Neutrophil (primary cell): ENCODE measurements at regions not wholly inside any gene's neighbourhood (a gene's known extent, or its start where the extent isn't known, plus 50 kb on each side); places are given as distances from the start of the nearest gene placed in this dataset.

Source experiments
- H3K27ac ChIP-seq: fragments of 200-600 bp; sonication (generic); 2 replicates; pipeline ENCODE4 v1.5.1; 2016; ENCODE audit warnings: mild to moderate bottlenecking, moderate library complexity
- H3K27me3 ChIP-seq: fragments of 200-600 bp; sonication (generic); 2 replicates; pipeline ENCODE4 v1.6.0; 2016; ENCODE audit warnings: mild to moderate bottlenecking
- H3K36me3 ChIP-seq: fragments of 200-600 bp; sonication (generic); 2 replicates; pipeline ENCODE4 v1.5.1; 2017
- H3K4me1 ChIP-seq, 2 experiments: fragments of 200-600 bp in 1 of 2; sonication (generic) in 1 of 2; 1 replicate in 1 of 2; 2 replicates in 1 of 2; pipeline versions ENCODE4 v1.5.1 to v1.6.1; 2013 to 2016; ENCODE audit warnings: low read depth in 1 of 2, low read length in 1 of 2, mild to moderate bottlenecking in 1 of 2, moderate library complexity in 1 of 2; ENCODE audit not compliant: control insufficient read depth in 1 of 2, insufficient read depth in 1 of 2
- H3K4me3 ChIP-seq, 2 experiments: fragments of 200-600 bp in 1 of 2; sonication (generic) in 1 of 2; 1 replicate in 1 of 2; 2 replicates in 1 of 2; pipeline ENCODE4 v1.5.1; 2013 to 2016; ENCODE audit warnings: low read depth in 1 of 2, low read length in 1 of 2, mild to moderate bottlenecking in 1 of 2, moderate library complexity in 1 of 2
- H3K9me3 ChIP-seq: fragments of 200-600 bp; sonication (generic); 2 replicates; pipeline ENCODE4 v1.5.1; 2016
- TF ChIP-seq, protein P1 (sequence below): fragments of 200-600 bp; sonication (generic); IDR thresholded peaks from 2 replicates; pipeline ENCODE4 v1.5.1; 2016; ENCODE audit warnings: antibody characterized with exemption

DNA sequence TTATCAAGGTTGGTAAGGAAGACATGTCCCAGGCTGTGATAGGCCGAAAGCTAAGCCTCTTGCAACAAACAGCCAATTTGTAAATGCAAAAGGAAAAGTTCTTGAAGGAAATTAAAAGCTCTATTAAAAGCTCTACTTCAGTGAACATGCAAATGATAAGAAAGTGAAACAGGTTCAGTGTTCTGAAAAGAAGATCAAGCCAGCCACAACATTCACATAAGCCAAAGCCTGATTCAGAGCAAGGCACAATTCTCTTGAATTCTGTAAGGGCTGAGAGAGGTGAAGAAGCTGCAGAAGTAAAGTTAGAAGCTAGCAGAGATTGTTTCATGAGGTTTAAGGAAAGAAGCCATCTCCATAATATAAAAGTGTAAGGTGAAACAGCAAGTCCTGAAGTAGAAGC lies 1259.5 kb upstream of the PIK3C3 start:
- Histone ChIP-seq H3K4me3 (no peak overlapping the region), H3K36me3 (no peaks in the 10 kb centered on the region), H3K27ac (no peak overlapping the region), H3K9me3 (no peaks in the 10 kb centered on the region), H3K27me3 (no peaks in the 10 kb centered on the region), H3K4me1 (no peaks in the 10 kb centered on the region)
- TF ChIP-seq, protein P1, sequence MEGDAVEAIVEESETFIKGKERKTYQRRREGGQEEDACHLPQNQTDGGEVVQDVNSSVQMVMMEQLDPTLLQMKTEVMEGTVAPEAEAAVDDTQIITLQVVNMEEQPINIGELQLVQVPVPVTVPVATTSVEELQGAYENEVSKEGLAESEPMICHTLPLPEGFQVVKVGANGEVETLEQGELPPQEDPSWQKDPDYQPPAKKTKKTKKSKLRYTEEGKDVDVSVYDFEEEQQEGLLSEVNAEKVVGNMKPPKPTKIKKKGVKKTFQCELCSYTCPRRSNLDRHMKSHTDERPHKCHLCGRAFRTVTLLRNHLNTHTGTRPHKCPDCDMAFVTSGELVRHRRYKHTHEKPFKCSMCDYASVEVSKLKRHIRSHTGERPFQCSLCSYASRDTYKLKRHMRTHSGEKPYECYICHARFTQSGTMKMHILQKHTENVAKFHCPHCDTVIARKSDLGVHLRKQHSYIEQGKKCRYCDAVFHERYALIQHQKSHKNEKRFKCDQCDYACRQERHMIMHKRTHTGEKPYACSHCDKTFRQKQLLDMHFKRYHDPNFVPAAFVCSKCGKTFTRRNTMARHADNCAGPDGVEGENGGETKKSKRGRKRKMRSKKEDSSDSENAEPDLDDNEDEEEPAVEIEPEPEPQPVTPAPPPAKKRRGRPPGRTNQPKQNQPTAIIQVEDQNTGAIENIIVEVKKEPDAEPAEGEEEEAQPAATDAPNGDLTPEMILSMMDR: no peak

DNA sequence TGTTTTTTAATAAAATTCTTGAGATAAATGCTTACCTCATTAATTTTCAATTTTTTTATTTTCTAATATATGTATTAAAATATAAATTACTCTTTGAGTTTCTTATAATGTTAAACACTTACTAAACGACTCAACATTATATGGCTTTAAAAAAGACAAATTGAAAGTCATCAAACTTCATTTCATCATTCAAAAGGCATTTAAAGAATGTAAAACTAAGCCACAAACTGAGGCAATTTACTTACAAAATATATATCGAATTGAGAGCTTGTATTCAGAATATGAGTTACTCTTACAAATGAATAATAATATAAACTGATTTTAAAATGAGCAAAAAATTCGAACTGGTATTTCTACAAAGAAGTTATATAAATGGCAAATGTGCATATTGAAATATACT lies 1262.2 kb upstream of the PIK3C3 start:
- Histone ChIP-seq H3K27ac (no peak overlapping the region), H3K27me3 (no peaks in the 10 kb centered on the region), H3K36me3 (no peaks in the 10 kb centered on the region), H3K4me1 (no peaks in the 10 kb centered on the region), H3K9me3 (no peaks in the 10 kb centered on the region), H3K4me3 (no peak overlapping the region)
- TF ChIP-seq, protein P1: no peak

GRCh38 chr18:40690062-40690461 lies 1265.0 kb upstream of the PIK3C3 start:
- Histone ChIP-seq H3K27ac (no peak overlapping the region), H3K9me3 (no peaks in the 10 kb centered on the region), H3K4me1 (no peaks in the 10 kb centered on the region), H3K4me3 (no peak overlapping the region), H3K27me3 (no peaks in the 10 kb centered on the region), H3K36me3 (no peaks in the 10 kb centered on the region)
- TF ChIP-seq, protein P1: no peak

- H3K9me3 ChIP-seq: no peaks in the 10 kb centered on the region
- H3K27ac ChIP-seq: no peak overlapping the region
- H3K36me3 ChIP-seq: no peaks in the 10 kb centered on the region
- H3K4me1 ChIP-seq: no peaks in the 10 kb centered on the region
- no peak overlapping the region for H3K4me3 ChIP-seq
- H3K27me3 ChIP-seq: no peaks in the 10 kb centered on the region
- TF ChIP-seq, protein P1: no peak
Measured at GRCh38 chr18:40687399-40687798, 1267.6 kb upstream of the PIK3C3 start.

DNA sequence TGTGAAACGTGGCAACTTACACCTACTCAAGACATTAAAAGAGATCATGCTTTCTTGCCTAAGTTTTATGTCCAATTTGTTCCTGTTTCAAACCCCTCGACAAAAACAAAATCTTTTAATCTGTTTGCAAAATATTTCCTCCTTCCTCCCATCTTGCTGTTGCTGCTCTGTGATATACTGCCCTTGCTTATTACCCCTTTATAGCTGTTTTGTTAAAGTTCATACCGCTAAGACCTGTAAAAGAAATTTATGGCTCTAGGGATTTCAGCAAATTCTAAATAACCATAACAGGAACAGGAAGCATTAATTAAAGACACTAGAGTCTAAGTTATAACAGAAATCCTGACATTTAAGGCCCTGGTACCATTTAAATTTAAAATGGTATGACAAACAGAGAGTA lies 1268.2 kb upstream of the PIK3C3 start:
- Histone ChIP-seq H3K9me3 (no peaks in the 10 kb centered on the region), H3K27ac (no peak overlapping the region), H3K4me1 (no peaks in the 10 kb centered on the region), H3K4me3 (no peak overlapping the region), H3K36me3 (no peaks in the 10 kb centered on the region), H3K27me3 (no peaks in the 10 kb centered on the region)
- TF ChIP-seq, protein P1: no peak

DNA sequence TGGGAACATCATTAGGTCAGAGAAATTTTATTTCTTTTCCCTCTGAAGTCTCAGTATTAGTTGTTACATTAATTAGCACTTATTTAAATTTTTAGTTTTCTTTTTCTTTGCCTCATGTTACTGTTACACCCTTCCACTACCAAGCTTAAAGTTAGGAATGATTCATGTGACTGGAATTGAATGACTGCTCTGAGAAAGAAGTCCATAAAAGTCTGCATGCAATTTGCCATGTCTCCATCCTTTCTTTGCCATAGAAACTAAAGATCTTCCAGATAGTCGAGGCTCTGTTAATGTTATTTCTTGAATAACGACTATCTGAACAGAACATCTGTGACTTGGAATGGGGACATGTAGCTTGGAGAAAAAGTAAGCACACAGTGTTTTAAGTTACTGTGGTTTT lies 1269.8 kb upstream of the PIK3C3 start:
- TF ChIP-seq, protein P1: no peak
- Histone ChIP-seq H3K9me3 (no peaks in the 10 kb centered on the region), H3K27me3 (no peaks in the 10 kb centered on the region), H3K36me3 (no peaks in the 10 kb centered on the region), H3K4me3 (no peak overlapping the region), H3K4me1 (no peaks in the 10 kb centered on the region), H3K27ac (no peak overlapping the region)
